Mammary epithelial cell (primary cell): ENCODE measurements at regions not wholly inside any gene's neighbourhood (a gene's known extent, or its start where the extent isn't known, plus 50 kb on each side); places are given as distances from the start of the nearest gene placed in this dataset.

ENCODE experiments used
- CTCF ChIP-seq, 2 donors: IDR thresholded peaks in 1 of 2; conservative IDR thresholded peaks in 1 of 2; 2 replicates each; pipeline ENCODE4 v1.5.1; 2011 to 2012; ENCODE audit warnings: inconsistent platforms in 2 of 2, low read length in 2 of 2, mild to moderate bottlenecking in 2 of 2, control low read depth in 1 of 2, low read depth in 1 of 2; ENCODE audit not compliant: insufficient read depth in 1 of 2; ENCODE audit errors: extremely low read depth in 1 of 2
- EZH2 ChIP-seq: IDR thresholded peaks from 2 replicates; pipeline ENCODE4 v1.6.1; 2012; ENCODE audit warnings: low read length, inconsistent platforms, borderline replicate concordance

GRCh38 chr5:54621048-54621447 is 103.5 kb downstream of the SNX18 start:
- TF ChIP-seq CTCF (conservative IDR thresholded peaks at IDR 0.05 in 1 of 2, IDR thresholded peaks at IDR 0.05 in 1 of 2; ENCODE audit: extremely low read depth in 1 of 2, insufficient read depth in 1 of 2, low read depth in 1 of 2, low read length in 2 of 2) (no peak), EZH2 (no peak)
